ENCODE measurements at regions not wholly inside any gene's neighbourhood (a gene's known extent, or its start where the extent isn't known, plus 50 kb on each side); places are given as distances from the start of the nearest gene placed in this dataset.

GRCh38 chr11:123301013-123301591, 106.1 kb upstream of the CLMP start:
- peak overlapping the region; percentile 60 for H3K4me2 ChIP-seq (ENCODE audit: low read depth, low read length)
- H3K4me1 ChIP-seq (ENCODE audit: low read length), result peaks cover 28% of the 10 kb centered on the region
- peak overlapping the region; percentile 35 for H2AFZ ChIP-seq (ENCODE audit: low read length)

GRCh38 chr11:123299721-123300120, 104.7 kb upstream of the CLMP start:
- no peaks in the 10 kb centered on the region for H3K36me3 ChIP-seq (replicated peaks; ENCODE audit: insufficient read depth, low read length)
- H3K27me3 ChIP-seq (replicated peaks; ENCODE audit: insufficient read depth, low read length), result no peaks in the 10 kb centered on the region
- peaks cover 28% of the 10 kb centered on the region for H3K4me1 ChIP-seq (ENCODE audit: low read length)
- DNase-seq, result no peak
- no peak for TF ChIP-seq EZH2phosphoT487 (IDR thresholded peaks at IDR 0.05; ENCODE audit: low read length)
- TF ChIP-seq CTCF (IDR thresholded peaks at IDR 0.05; ENCODE audit: low read length), result no peak
- TF ChIP-seq EZH2 (optimal IDR thresholded peaks at IDR 0.05; ENCODE audit: low read depth, low read length), result no peak
- H2AFZ ChIP-seq (ENCODE audit: low read length), result no peak overlapping the region
- H3K79me2 ChIP-seq (ENCODE audit: low read length), result no peaks in the 10 kb centered on the region
- no peak overlapping the region for H3K9ac ChIP-seq (ENCODE audit: low read length)
- H3K4me3 ChIP-seq (ENCODE audit: low read length), result no peak overlapping the region
- no peaks in the 10 kb centered on the region for H4K20me1 ChIP-seq (ENCODE audit: insufficient read depth, low read length)
- H3F3A ChIP-seq (ENCODE audit: insufficient read depth, low read length), result 0 out of 2 replicates have a peak, but pooled peaks cover 11% of the 10 kb centered on the region
- H3K9me3 ChIP-seq (replicated peaks; ENCODE audit: insufficient read depth, low read length), result no peaks in the 10 kb centered on the region
- no peak overlapping the region for H3K4me2 ChIP-seq (ENCODE audit: low read depth, low read length)
- no peaks in the 10 kb centered on the region for H3K9me2 ChIP-seq (replicated peaks; ENCODE audit: insufficient read depth, low read length)
- H3K27ac ChIP-seq (ENCODE audit: low read length), result no peak overlapping the region

More at GRCh38 chr11:123301013-123301591, 106.1 kb upstream of the CLMP start:
- H3K36me3 ChIP-seq (replicated peaks; ENCODE audit: insufficient read depth, low read length), result no peaks in the 10 kb centered on the region
- H3K9me3 ChIP-seq (replicated peaks; ENCODE audit: insufficient read depth, low read length), result no peaks in the 10 kb centered on the region
- H3K27ac ChIP-seq (ENCODE audit: low read length), result no peak overlapping the region
- no peak for TF ChIP-seq CTCF (IDR thresholded peaks at IDR 0.05; ENCODE audit: low read length)
- no peak for TF ChIP-seq EZH2phosphoT487 (IDR thresholded peaks at IDR 0.05; ENCODE audit: low read length)
- no peak for TF ChIP-seq EZH2 (optimal IDR thresholded peaks at IDR 0.05; ENCODE audit: low read depth, low read length)
- H3F3A ChIP-seq (ENCODE audit: insufficient read depth, low read length), result 0 out of 2 replicates have a peak, but pooled peaks cover 11% of the 10 kb centered on the region
- no peaks in the 10 kb centered on the region for H3K9me2 ChIP-seq (replicated peaks; ENCODE audit: insufficient read depth, low read length)
- no peaks in the 10 kb centered on the region for H3K79me2 ChIP-seq (ENCODE audit: low read length)
- H3K4me3 ChIP-seq (ENCODE audit: low read length), result no peak overlapping the region
- no peaks in the 10 kb centered on the region for H4K20me1 ChIP-seq (ENCODE audit: insufficient read depth, low read length)
- no peaks in the 10 kb centered on the region for H3K27me3 ChIP-seq (replicated peaks; ENCODE audit: insufficient read depth, low read length)
- DNase-seq, result no peak
- no peak overlapping the region for H3K9ac ChIP-seq (ENCODE audit: low read length)

- H3K4me3 ChIP-seq (ENCODE audit: low read length), result no peak overlapping the region
- no peak overlapping the region for H3K9ac ChIP-seq (ENCODE audit: low read length)
- H4K20me1 ChIP-seq (ENCODE audit: insufficient read depth, low read length), result no peaks in the 10 kb centered on the region
- no peak for DNase-seq
- H3K4me1 ChIP-seq (ENCODE audit: low read length), result peaks cover 22% of the 10 kb centered on the region
- no peak overlapping the region for H3K4me2 ChIP-seq (ENCODE audit: low read depth, low read length)
- H3K36me3 ChIP-seq (replicated peaks; ENCODE audit: insufficient read depth, low read length), result no peaks in the 10 kb centered on the region
- H3K79me2 ChIP-seq (ENCODE audit: low read length), result no peaks in the 10 kb centered on the region
- 0 out of 2 replicates have a peak, but pooled peaks cover 11% of the 10 kb centered on the region for H3F3A ChIP-seq (ENCODE audit: insufficient read depth, low read length)
- no peak overlapping the region for H2AFZ ChIP-seq (ENCODE audit: low read length)
- H3K9me3 ChIP-seq (replicated peaks; ENCODE audit: insufficient read depth, low read length), result no peaks in the 10 kb centered on the region
- no peaks in the 10 kb centered on the region for H3K27me3 ChIP-seq (replicated peaks; ENCODE audit: insufficient read depth, low read length)
- H3K27ac ChIP-seq (ENCODE audit: low read length), result no peak overlapping the region
- H3K9me2 ChIP-seq (replicated peaks; ENCODE audit: insufficient read depth, low read length), result no peaks in the 10 kb centered on the region
- TF ChIP-seq CTCF (IDR thresholded peaks at IDR 0.05; ENCODE audit: low read length) (no peak), EZH2phosphoT487 (IDR thresholded peaks at IDR 0.05; ENCODE audit: low read length) (no peak), EZH2 (optimal IDR thresholded peaks at IDR 0.05; ENCODE audit: low read depth, low read length) (no peak)
These were observed 103.7 kb upstream of the CLMP start for GRCh38 chr11:123298488-123299447.

Measured in MM.1S (cell line).